GM19468 (cell line): ENCODE measurements at regions not wholly inside any gene's neighbourhood (a gene's known extent, or its start where the extent isn't known, plus 50 kb on each side); places are given as distances from the start of the nearest gene placed in this dataset.

Experiments
- ATAC-seq: cut with Tn5 transposase; IDR thresholded peaks from one replicate; pipeline ENCODE4 v1.9.1; 2021; ENCODE audit warnings: mild to moderate bottlenecking, moderate library complexity, moderate number of reproducible peaks; ENCODE audit not compliant: unreplicated experiment; ENCODE audit errors: extremely low read depth

GRCh38 chr17:69715656-69716055 is 301.2 kb downstream of the MAP2K6 start:
- ATAC-seq: no peak

DNA sequence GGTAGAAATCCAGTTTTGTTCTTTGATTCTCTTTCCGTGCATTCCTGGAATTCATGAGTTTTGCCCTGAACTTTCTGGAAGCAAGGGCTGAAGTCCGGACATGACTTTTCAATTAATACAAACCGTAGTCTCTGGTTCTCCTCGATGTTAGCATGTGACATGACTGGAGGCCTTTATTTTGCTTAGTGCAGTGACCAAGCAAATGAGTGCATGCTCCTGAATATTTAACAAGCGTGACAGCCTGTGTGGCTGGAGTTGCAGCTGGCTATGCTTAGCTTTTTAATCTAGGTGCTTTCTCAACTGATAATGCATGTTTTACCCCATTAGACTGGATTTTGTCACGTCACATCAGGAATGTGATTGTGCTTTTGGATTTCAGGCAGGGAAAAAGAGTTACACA is 302.1 kb downstream of the MAP2K6 start:
- no peak for ATAC-seq

GRCh38 chr17:69717214-69717613 is 302.7 kb downstream of the MAP2K6 start:
- no peak for ATAC-seq

- no peak for ATAC-seq
Observed at GRCh38 chr17:69717819-69718218, 303.3 kb downstream of the MAP2K6 start.

GRCh38 chr17:69719474-69720048 is 305.1 kb downstream of the MAP2K6 start:
- no peak for ATAC-seq

DNA sequence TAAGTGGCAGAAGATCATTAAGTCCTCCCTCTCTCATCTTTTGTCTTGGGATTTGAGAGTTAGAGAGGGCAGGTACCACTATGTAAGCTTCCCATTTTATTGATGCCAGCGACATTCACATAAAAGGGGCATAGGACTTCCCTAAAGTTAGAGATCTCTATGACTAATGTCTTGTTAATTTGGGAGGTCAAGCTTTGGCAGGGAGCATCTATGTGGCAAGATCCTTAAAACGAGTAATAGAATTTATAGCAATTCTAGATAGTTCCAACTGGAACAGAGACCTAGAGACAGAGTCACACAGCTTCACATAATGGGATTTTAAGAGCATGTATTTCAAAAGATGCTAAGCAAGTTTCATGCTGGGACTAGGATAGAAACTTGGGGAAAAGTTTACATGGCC is 308.0 kb downstream of the MAP2K6 start:
- ATAC-seq: no peak

DNA sequence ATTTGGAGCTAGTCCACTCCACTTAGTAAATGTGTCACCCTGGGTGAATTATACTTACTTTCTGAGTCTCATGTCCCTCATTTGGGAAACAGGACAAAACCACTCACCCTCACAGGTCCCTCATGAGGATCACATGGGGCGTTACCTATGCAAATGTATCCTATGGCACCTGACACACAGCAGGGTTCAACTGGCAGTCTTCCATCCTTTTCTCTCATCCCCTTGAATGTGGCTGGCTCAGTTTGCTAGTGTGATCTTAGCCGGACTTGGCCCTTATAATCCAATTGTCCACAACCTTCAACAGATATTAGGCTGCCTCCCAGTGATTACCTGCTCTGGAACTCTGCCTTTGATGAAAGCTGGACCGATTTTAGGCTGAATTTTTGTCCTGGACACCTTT is 308.8 kb downstream of the MAP2K6 start:
- no peak for ATAC-seq

- no peak for ATAC-seq
Observed at GRCh38 chr17:69723741-69724140, 309.2 kb downstream of the MAP2K6 start.

DNA sequence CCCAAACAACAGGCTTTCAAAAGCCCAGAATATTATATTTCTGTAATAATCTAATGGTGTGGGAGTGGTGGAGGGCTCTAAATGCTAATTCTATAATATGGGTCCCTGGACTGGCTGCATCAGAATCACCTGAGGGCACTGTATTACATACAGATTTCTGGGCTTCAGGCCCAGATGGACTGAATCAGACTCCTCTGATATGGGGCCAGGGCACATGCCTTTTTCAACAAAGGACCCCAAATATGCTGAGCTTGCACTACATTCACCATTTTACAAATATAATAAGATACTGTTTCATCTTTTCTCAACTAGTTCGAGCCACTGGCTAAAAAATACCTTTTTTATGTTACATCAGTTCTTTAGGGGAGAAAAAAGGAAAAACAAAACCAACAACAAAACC is 309.7 kb downstream of the MAP2K6 start:
- ATAC-seq: no peak

DNA sequence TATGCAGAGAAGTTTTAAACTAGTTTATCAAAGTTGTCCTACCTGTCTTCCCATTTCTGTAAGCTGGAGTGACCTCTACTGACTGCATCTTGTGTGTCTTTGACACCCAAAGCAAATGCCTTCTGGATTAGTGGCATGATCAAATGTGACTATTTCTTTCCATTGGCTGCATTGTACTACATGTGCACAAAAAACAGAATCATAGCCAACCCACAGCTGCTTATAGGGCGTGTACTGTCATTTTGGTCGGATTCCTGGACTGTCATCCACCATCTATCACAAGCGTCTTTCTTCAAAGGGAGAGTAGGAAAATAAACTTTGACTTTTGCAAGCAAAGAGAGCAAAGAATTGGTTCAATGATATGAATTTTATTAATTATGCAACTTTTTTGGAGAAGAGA is 310.6 kb downstream of the MAP2K6 start:
- no peak for ATAC-seq

- no peak for ATAC-seq
Observed at GRCh38 chr17:69728816-69729215, 314.3 kb downstream of the MAP2K6 start.

DNA sequence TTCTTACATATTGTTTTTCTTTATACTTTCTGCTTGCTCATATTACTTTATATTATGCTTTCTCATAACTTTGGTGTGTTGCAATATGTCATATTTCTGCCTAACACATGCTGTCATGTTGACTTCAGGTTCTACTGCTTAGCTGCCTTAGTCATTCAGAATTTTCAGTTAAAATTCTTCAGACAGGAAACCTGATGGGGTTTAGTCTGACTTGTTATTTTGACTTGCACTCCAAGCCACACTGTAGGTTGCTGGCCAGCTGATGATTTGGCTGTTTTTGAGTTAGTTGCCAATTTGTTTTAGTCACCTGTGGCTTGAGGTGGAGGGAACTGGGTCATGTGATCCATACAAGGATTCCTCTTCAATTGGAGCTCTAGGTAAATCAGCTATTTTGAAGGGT is 315.4 kb downstream of the MAP2K6 start:
- ATAC-seq: no peak

DNA sequence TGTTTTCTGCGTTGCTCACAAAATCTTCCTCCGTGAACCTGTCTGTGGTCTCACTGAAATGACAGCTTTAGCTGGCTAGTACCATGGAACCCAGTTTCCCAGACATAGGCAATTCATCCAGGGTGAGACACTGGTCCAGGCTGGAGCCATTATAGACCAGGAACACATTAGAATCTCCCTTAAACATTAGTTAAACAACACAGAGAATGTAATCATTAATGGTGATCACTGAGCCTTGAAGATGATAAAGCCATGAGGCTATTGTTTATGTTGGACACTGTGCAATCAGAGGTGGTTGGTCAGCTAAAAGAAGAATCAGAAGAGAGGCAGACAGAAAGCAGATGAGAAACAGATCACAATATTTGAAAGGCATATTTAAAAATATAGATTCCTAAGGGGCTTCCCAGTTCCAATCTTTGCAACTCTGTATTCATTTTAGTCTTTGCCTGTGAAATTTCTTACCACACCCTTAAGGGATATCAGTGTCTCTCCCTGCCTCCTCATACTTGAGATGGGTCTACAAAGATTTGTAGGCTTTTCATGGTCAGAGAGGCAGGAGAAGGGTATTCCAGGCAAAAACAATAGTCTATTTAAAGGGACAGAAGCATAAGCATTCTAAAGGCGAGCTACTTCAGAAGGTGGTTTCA is 317.9 kb downstream of the MAP2K6 start:
- ATAC-seq: no peak

DNA sequence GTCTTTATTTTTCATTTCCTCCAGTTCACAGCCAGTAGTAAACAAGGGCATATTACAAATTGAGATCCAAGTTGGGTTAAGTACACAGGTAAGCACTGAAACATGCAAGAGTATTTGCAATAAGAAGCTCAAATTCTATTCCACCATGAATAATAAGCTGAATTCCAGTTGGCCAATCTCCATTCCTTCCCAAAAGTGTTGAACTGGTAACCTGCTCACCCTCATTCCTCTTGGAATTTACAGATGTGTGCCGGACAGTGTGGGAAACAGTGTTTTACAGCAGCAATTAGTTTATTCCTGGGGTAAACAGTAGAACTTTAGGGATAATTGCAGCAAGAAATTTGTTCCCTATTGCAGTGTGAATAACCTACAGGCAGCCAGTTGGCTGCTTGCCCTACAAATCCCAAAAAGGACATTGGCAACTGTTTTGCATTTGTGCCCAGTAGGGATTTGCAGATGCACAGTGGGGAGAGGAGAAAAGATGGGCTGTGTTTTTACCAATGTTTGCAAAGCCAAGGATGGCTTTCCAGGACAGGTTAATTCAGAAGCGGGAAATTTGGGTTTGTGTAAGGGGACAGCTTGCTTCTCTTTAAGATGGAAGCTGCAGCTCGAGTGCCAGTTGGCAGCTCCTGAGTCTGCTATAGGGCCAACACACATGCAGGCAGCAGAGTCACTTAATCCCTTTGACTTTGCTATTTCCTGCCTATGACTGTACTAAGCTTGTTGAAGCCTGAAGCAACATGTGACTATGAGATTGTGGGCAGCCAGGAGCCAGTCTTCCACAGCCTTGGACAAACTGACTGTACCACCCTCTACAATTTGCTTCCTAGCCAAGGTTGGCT is 318.9 kb downstream of the MAP2K6 start:
- no peak for ATAC-seq

DNA sequence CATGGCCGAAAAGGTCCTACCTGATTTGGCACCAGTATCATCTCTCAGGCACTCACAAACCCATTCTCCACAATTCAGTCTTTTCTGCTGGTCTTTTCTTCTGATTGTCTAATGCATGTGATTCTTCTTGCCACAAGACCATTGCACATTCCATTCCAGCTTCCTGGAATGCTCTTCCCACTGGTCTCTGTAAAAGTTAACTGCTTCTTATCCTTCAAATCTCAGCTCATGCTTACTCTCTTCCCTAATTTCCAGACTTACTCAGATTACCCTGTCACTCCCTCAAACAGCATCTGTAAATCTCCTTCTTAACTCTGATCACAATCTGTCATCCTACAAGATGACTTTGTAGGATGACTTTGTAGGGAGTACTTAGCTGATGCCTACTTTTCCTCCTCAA is 320.2 kb downstream of the MAP2K6 start:
- no peak for ATAC-seq

DNA sequence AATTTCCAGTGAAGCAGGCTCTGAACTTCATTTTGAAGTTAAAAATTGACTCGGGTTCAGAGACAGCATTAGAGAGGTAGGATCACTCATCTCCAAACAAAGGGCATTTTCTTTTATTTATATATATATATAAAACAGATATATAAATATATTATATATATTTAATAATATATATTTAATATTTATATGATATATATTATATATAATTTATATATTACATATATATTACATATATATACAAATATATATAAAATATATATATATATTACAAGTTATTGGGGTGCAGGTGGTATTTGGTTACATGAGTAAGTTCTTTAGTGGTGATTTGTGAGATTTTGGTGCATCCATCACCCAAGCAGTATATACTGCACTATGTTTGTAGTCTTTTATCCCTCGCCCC is 320.8 kb downstream of the MAP2K6 start:
- no peak for ATAC-seq

- ATAC-seq: no peak
Observed at GRCh38 chr17:69743091-69743490, 328.6 kb downstream of the MAP2K6 start.

- no peak for ATAC-seq
Observed at GRCh38 chr17:69744512-69745070, 330.1 kb downstream of the MAP2K6 start.

DNA sequence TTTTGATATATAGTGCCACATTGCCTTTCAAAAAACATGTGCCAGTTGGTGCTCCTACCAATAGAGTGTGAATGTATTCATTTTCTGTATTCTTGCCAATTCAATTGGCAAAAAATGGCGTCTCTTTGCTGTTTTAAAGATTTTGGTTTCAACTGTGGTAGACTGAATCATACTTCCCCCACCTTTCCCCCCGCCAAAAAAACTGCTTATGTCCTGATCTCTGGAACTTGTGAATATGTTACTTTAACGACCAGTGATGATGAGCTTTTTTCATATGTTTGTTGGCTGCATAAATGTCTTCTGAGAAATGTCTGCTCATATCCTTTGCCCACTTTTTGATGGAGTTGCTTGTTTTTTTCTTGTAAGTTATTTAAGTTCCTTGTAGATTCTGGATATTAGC is 325.1 kb upstream of the KCNJ16 start:
- no peak for ATAC-seq

DNA sequence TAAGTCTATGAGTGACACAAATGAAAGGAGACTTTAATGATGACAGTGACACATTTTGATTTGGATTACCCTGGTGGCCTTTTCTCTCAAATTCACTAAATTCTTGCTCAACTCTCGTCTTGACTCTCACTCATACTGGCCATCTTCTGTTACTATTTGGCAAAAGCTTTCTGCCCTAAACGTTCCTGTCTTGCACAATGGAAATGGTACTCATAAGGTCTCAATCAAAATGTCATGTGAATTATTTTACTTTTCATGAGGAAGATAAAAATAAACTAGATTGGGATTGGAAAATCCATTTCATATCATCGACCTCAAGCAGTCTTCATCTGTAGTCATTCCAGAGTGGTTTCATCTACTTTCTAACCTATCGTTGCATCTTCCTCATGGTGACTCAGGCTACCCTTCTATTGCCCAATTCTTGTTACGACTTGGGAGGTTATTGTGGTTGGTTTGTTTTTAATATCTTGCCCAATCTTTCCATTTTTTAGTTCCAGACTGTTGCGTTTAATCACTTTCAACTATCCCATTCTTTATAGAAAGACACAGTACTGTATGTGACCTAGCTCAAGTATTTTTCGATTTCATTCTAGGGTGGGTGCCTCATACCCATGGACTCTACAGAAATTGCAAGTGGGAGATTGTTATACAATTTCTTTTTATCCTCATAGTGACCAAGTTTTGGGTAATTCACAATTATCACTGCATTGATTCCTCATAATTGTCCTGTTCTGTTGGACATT is 317.2 kb upstream of the KCNJ16 start:
- no peak for ATAC-seq

GRCh38 chr17:69760562-69760961 is 314.5 kb upstream of the KCNJ16 start:
- ATAC-seq: no peak
